GM10266 (cell line): ENCODE measurements at regions not wholly inside any gene's neighbourhood (a gene's known extent, or its start where the extent isn't known, plus 50 kb on each side); places are given as distances from the start of the nearest gene placed in this dataset.

Source experiments
- DNase-seq: peaks from one replicate; pipeline ENCODE4 v3.0.0; 2012; ENCODE audit errors: extremely low spot score
- CTCF ChIP-seq: IDR thresholded peaks from 2 replicates; pipeline ENCODE4 v1.5.1; 2012; ENCODE audit warnings: mild to moderate bottlenecking, low read depth; ENCODE audit not compliant: control insufficient read depth, insufficient read depth; ENCODE audit errors: missing control alignments

- DNase-seq, result no peak
- TF ChIP-seq CTCF, result no peak
Observed at GRCh38 chr12:59859171-59859510, 263.3 kb downstream of the SLC16A7 start.

GRCh38 chr12:59861635-59862034 lies 265.8 kb downstream of the SLC16A7 start:
- no peak for DNase-seq
- TF ChIP-seq CTCF, result no peak

GRCh38 chr12:59867055-59867454 lies 271.2 kb downstream of the SLC16A7 start:
- no peak for TF ChIP-seq CTCF
- no peak for DNase-seq

- no peak for DNase-seq
- no peak for TF ChIP-seq CTCF
Observed at GRCh38 chr12:59867689-59868088, 271.9 kb downstream of the SLC16A7 start.

- DNase-seq, result no peak
- TF ChIP-seq CTCF, result no peak
Observed at GRCh38 chr12:59871779-59872178, 275.9 kb downstream of the SLC16A7 start.

GRCh38 chr12:59873136-59873535 lies 277.3 kb downstream of the SLC16A7 start:
- TF ChIP-seq CTCF, result no peak
- no peak for DNase-seq

GRCh38 chr12:59874781-59875180 lies 279.0 kb downstream of the SLC16A7 start:
- DNase-seq, result no peak
- TF ChIP-seq CTCF, result no peak
